GM18873 (cell line): ENCODE measurements at regions not wholly inside any gene's neighbourhood (a gene's known extent, or its start where the extent isn't known, plus 50 kb on each side); places are given as distances from the start of the nearest gene placed in this dataset.

Experiments used
- ATAC-seq: cut with Tn5 transposase; IDR thresholded peaks from one replicate; pipeline ENCODE4 v1.9.1; 2021; ENCODE audit warnings: mild to moderate bottlenecking, moderate library complexity, moderate number of reproducible peaks; ENCODE audit not compliant: unreplicated experiment, low FRiP score

- no peak for ATAC-seq
These were observed 591.6 kb upstream of the SGCD start for GRCh38 chr5:155735388-155735787.

GRCh38 chr5:155738616-155739015 is 588.3 kb upstream of the SGCD start:
- no peak for ATAC-seq

GRCh38 chr5:155746367-155747038 is 580.5 kb upstream of the SGCD start:
- no peak for ATAC-seq

DNA sequence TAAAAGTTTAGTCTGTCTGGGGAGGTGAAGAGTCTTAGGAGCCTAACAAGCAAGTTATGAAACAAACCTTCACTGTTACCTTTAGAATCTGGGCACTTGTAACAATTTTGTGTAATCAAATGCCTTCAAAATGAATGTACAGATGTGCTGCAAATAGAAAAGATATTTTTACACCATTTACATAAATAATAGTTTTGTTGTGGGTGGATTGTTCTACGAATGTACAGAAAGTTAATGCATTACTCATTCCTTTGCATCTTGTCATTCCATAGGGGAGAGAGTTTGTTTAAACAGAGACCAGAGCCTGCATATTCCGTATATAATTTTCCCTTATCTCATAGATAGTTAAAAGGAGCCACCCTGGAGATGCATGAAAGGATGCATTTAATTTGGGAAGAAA is 576.9 kb upstream of the SGCD start:
- ATAC-seq, result no peak

DNA sequence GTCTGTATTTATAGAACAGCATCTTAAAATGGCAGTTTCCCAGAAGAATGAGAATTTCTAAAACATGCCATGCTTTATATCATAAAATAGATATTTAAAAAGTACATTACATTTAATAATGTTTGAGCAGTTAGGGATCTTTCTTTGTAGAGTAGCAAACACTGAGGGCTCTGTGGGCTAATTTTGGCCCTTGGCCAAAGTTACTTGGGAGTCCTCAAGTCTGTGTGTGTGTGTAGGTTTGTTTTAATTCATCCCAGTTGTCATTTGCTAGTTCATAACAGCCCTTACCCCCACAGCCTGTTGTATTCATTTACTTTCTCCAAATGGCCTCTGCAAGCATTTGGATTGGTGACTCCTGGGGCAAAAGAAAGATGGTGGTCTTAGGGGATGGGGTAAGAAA is 576.4 kb upstream of the SGCD start:
- no peak for ATAC-seq

DNA sequence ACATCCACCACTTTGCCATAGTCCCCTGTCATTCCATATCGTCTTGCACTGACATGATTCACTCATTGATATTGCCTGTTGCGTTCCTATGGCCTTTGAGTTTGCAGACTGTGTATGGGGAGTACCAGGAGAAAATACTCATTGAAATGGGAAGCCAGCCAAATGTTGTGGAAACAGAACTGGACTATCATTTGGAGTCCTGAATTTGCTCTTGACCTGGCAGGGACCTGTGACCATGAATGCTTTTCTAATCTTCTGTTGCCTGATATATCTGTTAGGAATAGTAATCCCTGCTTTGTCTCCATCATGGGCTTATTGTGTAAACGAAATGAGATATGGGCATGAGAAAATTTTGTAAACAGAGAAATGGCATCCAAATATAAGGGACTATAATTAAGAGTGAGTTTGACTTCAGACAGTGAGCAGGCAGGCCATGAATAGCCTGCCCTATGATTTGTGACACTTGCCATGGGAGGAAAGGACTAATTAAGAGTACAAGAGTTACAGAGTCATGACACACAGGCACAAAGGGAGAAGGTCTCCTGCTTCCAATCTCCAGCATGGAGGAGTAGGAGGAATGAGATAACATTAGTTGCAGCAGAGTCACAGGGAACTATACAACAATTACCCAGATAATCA is 572.9 kb upstream of the SGCD start:
- ATAC-seq, result no peak

DNA sequence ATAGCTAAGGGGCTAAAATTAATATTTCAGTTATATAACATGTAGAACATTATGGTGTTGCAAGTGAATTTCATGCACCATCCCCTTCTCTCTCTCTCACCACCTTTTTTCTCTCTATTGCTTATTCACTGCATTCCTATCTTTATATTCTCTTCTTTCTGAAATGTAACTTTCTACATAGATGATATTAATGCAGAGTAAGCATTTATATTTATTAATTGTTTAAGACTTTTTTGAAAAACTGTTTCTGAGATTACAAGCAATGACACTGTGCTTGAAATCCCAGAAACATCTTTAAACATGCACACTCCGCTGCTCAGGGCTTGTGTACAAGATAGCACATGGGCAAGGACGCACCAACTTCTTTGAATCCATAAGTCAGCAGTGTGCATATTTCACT is 567.7 kb upstream of the SGCD start:
- no peak for ATAC-seq

GRCh38 chr5:155759984-155760383 is 567.0 kb upstream of the SGCD start:
- ATAC-seq, result no peak

- ATAC-seq, result no peak
These were observed 565.5 kb upstream of the SGCD start for GRCh38 chr5:155761502-155761901.

GRCh38 chr5:155765715-155766114 is 561.2 kb upstream of the SGCD start:
- no peak for ATAC-seq

- ATAC-seq, result no peak
These were observed 559.5 kb upstream of the SGCD start for GRCh38 chr5:155767470-155767869.

DNA sequence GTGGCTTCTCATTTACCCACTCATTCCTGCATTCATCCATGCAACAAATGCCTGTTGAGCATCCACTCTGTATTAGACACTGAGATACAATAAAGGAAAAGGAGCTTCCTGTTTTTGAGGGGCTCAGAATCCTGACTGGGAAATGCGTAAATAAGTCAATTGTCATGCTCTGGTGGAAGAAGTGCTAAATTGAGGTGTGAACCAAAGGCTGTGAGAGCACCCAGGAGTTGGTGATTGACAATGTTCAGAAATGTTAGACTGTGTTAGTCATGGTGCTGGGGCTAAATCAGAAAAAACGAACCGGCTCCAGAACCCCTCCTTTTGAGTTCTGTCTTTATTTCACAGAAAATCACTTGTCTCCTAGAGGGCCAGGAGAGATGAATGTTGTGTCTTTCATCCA is 558.6 kb upstream of the SGCD start:
- ATAC-seq, result no peak

- no peak for ATAC-seq
These were observed 554.8 kb upstream of the SGCD start for GRCh38 chr5:155772009-155772662.

- no peak for ATAC-seq
These were observed 553.3 kb upstream of the SGCD start for GRCh38 chr5:155773680-155774079.

DNA sequence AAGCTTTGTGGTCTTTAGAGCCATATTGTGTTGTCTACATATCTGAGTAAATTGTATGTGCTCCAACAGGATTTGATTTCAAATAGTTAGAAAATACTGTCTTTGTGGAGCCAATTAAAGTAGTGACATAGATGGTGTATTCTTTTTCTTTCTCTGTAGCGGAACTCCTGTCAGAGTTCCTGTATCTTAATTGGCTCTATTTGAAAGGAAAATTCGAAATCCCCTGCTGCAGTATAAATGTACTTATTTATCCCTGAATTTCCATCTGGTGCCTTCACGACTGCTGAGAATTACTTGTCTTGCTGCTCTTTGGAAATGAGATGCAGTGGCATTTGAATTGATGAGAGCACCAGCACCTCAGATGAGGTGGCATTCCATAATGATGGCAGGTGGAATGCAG is 546.7 kb upstream of the SGCD start:
- no peak for ATAC-seq

GRCh38 chr5:155783246-155783645 is 543.7 kb upstream of the SGCD start:
- no peak for ATAC-seq

GRCh38 chr5:155783791-155784190 is 543.2 kb upstream of the SGCD start:
- ATAC-seq, result no peak

DNA sequence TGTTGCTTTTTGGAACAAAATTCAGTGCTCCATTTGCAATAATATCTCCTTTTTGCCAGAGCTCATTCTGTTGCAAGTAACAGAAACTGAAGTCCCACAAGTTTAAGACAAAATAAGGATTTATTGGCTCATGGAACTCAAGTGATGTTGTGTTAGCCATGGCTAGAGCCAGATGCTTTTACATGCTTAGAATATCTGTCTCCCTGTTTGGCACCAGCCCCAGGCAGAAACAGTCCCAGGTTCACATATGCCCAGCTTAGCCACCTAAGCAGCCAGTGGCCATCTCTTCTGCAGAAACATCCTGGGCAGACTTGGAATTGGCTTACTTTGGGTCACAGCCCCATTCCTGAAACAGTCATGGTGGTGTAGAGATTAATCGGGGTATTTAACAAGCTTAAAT is 540.9 kb upstream of the SGCD start:
- ATAC-seq, result no peak

GRCh38 chr5:155792873-155793272 is 534.1 kb upstream of the SGCD start:
- no peak for ATAC-seq

DNA sequence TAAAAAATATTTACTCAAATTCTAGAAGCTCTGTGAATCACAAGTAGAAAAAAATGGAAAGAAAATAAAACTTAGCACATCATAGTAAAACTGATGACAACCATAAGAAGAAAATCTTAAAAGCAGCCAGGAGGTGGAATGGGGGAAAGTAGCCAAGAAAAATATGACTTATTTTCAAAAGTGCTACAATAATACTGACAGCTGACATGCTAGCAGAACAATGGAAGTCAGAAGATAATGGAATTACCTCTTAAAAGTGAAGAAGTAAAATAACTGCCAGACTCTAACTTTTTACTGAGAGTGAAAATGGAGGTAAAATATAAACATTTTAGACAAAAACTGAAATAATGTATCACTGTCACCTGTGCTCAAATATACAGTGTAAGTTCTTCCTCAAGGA is 532.2 kb upstream of the SGCD start:
- no peak for ATAC-seq

DNA sequence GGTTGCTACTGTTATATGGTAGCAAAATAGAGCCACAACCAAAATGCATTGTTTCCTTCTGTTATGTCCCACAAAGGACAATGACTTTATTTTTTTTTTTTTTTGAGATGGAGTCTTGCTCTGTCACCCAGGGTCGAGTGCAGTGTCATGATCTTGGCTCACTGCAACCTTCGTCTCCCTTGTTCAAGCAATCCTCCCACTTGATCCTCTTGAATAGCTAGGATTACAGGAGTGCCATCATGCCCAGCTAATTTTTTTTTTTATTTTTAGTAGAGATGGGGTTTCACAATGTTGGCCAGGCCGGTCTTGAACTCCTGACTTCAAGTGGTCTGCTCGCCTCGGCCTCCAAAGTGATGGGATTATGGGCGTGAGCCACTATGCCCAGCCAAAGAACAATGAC is 527.7 kb upstream of the SGCD start:
- ATAC-seq, result no peak
